Adrenal gland (tissue), 5 donors: ENCODE measurements at regions not wholly inside any gene's neighbourhood (a gene's known extent, or its start where the extent isn't known, plus 50 kb on each side); places are given as distances from the start of the nearest gene placed in this dataset.

ENCODE experiments used
- POLR2A ChIP-seq, 2 donors: fragments of 450-650 bp; IDR thresholded peaks; one replicate each; pipeline ENCODE4 v1.6.1; 2017; ENCODE audit warnings: antibody characterized with exemption in 2 of 2, mild to moderate bottlenecking in 2 of 2, moderate library complexity in 1 of 2
- TF ChIP-seq, protein P1 (sequence below), 6 experiments: fragments of 450-650 bp in 4 of 6; fragments of 200-600 bp in 2 of 6; sonication (generic) in 1 of 6; IDR thresholded peaks; 1 replicate in 5 of 6; 2 replicates in 1 of 6; pipeline versions ENCODE4 v1.5.1 to v1.8.0; 2016 to 2021; ENCODE audit warnings: antibody characterized with exemption in 6 of 6, mild to moderate bottlenecking in 2 of 6, moderate library complexity in 1 of 6
- donor health status: DM: no; HTN: no; CAD: no.

DNA sequence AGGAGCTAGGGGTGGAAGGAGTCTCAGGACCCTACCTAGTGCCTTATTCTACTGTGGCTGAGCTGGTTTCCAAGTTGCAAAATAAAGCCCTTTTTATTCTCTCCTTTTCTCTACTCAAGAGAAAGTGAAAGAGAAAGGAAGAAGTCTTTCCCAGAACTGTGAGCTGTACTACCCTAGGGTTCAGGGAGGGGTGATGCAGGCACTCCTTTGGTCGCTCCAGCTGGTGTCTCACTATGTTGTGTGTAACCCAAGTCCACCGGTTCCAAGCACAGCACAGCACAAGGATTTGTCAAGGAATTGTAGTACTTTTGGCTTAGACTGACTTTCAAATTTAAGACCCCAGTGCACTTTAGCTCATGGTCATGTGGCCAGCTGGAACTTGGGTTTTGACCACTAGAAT lies 1721.7 kb downstream of the OTOL1 start:
- no peak for TF ChIP-seq POLR2A (IDR thresholded peaks at IDR 0.05)
- TF ChIP-seq, protein P1, sequence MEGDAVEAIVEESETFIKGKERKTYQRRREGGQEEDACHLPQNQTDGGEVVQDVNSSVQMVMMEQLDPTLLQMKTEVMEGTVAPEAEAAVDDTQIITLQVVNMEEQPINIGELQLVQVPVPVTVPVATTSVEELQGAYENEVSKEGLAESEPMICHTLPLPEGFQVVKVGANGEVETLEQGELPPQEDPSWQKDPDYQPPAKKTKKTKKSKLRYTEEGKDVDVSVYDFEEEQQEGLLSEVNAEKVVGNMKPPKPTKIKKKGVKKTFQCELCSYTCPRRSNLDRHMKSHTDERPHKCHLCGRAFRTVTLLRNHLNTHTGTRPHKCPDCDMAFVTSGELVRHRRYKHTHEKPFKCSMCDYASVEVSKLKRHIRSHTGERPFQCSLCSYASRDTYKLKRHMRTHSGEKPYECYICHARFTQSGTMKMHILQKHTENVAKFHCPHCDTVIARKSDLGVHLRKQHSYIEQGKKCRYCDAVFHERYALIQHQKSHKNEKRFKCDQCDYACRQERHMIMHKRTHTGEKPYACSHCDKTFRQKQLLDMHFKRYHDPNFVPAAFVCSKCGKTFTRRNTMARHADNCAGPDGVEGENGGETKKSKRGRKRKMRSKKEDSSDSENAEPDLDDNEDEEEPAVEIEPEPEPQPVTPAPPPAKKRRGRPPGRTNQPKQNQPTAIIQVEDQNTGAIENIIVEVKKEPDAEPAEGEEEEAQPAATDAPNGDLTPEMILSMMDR (IDR thresholded peaks at IDR 0.05): no peak
